HG02642 (cell line): ENCODE measurements at regions not wholly inside any gene's neighbourhood (a gene's known extent, or its start where the extent isn't known, plus 50 kb on each side); places are given as distances from the start of the nearest gene placed in this dataset.

Experiments
- ATAC-seq: cut with Tn5 transposase; IDR thresholded peaks from one replicate; pipeline ENCODE4 v1.9.1; 2021; ENCODE audit warnings: mild to moderate bottlenecking; ENCODE audit not compliant: unreplicated experiment, poor library complexity

DNA sequence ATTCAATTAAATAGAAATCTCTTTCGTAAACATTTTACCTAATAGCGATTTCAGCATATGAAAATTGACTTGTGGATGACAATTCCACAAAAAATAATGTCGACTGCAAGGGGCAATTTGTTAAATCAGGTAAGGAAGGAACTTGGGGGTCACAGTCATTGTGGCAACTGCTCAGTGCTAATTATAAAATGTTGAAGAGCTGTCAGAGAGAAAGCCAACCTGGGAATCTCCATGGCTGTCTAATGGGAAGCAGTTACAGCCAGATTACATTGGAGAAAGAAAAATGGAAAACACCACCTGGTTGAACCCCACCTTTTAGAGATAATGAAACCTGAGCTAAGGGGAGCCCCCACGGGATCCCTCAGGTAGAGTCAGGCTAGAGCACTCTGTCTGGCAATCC is 373.9 kb downstream of the FOXO1 start:
- no peak for ATAC-seq

DNA sequence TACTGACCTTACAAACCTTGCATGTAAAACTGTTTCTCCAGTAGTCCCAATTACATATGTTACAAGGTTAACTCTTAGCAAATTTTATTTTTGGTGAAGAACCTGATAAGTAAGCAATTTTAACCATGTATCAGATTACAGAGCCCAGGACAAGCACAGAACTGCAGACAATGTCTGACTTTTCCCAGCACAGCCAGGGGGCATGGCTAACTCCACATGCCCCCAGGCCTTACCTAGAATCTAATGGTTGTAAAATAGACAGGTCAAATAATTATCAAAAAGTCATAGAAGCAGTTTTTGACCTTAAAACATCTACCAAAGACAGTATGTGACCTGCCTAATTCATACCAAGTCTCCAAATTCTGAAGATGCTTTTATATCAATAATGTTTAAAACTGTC is 364.1 kb downstream of the FOXO1 start:
- ATAC-seq = no peak

DNA sequence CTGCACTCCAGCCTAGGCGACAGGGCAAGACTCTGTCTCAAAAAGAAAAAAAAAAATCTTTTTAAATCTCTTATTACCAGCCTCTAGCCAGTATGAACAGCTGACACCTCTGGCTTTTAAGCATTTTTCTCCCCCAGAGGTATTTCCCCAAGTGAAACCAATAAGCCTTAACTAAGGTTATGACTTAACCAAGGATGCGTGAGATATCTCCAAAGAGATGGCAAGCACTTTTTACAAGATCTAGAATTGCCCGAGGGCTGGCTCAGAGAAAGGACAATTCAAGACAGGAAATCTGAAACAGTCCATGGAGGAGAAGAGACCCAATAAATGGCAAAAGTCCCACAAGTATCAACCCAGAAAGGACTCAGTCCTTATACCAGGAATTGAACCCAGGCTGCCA is 362.1 kb downstream of the FOXO1 start:
- ATAC-seq = no peak

DNA sequence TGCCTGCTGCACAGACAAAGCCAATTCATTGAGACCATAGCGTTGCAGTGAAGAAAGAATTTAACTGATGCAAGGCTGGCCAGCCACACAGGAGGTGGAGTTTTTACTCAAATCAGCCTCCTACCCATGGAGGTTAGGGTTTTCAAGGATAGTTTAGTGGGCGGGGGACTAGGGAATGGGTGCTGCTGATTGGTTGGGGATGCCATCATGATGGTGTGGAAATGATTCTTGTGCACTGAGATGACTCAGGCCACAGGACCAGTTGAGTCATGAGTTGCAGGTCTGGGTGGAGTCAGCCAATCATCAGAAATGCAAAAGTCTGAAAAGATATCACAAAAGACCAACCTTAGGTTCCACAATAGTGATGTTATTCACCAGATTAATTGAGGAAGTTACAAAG is 359.6 kb downstream of the FOXO1 start:
- no peak for ATAC-seq

DNA sequence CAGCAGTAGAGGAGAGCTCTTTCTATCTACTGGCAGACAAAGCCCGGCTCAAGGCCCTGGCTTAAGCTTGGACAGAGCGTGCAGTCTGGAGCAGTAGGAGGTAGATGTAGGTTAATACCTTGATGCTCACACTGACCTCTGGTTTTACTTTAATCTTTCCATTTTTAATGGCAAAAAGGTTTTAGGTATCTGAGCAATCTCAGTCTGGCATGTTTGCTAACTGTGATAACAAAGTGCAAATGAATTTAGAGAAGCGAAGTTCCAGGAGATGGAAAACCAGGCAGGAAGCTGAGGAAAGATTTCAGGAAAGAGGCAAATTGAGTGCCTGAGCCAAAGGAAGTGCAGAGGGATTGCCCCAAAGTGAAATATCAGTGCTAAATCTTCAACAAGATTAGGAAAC is 356.6 kb downstream of the FOXO1 start:
- no peak for ATAC-seq

DNA sequence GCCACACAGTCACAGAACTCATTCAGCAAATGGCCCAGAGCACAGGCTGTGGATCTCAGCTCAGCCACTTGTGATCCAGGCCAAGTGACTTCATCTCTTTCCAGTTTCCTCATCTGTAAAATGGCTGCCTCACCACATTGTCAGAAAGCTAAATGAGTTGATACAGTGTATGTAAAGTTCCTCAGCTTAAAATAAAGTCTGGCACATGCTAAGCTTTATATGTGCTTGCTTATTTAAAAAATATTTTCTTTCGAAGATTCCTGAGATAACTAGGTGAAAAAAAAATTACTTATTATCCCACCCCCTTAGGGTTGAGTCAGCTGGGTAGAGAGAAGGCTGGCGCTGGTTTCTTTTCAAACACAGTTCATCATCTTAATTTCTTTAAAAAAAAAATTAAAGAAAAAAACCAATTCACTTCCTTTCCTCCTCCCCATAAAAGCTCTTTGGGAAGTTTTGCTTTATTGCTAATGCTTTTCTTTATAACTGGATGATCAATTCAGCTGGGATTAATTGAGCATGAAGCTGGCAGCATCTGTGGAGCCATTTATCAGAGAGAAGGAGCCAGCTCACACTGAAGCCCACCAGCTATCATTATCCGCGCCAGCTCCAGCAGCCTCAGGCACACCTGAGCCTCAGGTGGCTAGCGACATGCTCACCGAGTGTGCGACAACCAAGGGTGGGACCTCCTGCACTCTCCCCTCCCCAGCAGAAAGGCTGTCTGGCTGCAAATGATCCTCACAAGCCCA is 354.9 kb downstream of the FOXO1 start:
- no peak for ATAC-seq

DNA sequence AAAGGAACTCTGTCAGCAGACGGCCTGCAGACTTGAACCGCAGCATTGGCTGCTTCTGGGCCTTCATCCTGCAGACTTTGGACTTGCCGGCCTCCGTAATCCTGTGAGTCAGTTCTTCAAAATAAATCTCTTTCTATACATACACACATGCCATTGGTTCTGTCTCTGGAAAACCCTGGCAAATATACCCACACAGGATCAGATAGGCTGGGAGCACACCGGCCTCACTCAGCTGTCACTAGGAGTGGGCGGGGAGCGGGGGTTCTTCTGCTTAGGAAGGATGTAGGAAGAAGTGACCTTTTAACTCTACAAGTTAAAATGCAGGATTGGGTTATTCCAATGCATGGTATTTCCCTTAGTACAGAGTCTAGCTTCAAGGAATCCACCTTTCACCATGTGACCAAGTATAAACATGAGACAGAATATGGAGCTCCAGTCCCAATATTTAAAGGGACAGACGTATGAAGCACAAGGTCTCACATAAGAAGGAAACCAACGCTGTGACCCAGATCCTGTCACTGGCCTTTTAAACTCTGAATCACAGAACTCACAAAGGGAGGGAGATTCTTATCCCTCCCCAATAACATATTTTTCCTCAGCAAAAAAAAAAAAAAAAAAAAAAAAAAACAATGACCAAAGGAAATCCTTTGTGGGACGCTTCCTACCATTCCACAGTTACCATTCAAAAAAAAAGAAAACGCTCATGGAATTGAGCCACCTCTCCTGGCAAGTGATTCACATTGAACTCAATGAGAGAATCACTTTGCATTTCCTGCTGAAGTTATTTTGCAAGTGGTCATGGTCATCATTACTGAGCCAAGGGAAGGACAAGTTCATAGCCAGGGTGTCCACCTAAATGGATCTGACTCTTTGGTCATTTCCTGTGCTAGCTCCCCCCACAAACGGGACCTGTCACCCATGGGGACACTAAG is 352.9 kb downstream of the FOXO1 start:
- ATAC-seq = no peak

DNA sequence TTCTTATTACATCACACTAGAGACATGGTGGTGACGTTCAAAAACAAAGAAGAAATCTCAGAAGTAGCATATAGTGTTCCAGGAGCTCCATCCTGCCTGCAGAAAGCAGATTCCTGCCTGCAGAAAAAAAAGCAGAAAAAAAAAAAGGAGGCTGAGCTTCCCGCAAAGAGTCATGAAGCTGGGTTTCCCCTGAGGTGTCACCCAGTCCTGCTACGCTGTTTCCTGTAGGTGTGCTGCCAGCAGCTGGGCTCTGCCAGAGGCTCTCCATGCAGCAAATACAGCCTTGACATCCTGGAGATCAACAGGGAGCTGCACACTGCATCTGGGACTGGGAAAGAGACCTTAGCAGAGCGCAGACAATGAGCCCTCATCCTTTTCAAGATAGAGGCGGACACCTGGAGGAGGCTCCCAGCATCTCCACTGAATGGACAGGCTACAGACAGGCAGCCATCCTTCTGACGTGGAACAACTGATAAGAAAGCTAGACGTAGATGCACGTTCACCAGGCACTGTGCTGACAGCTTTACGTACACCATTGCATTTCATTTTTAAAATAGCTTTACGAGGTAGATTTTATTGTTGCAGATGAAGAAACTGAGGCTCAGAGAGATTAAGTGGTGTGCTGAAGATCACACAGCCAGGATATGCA is 350.9 kb downstream of the FOXO1 start:
- no peak for ATAC-seq

DNA sequence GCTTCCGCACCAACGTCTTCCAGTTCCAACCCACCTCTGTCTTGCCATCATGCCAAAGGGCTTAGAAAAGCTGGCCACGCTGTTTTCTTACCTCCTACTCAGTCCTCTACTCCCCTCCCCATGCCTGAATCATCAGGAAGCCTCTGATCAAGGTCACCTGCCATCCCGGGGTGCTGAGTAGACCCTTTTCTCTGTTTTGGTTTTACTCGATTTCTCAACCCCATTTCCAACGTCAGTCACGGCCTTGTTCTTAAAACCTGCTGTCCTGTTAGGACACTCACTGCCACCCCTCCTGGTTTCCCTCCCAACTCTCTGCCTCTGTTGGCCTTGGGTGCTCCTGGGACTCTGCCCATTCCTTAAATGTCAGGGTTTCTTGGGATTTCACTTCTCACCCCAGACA is 350.1 kb downstream of the FOXO1 start:
- ATAC-seq = no peak

DNA sequence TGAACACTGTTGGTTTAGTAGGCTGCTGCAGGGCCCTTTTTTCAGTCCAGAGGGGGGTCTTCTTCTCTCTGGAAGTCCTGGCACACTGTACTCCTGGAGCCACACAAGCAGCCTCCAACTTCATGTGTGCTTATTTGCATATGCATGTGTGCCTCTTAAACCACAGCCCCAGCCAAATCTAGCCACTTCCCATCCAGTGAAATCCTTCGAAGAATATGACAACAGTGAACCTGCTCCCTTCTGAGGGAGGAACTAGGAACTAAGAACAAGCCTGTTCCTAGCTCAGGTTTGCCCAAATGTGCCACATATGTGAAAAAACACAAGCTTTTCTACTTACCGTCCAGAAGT is 348.5 kb downstream of the FOXO1 start:
- no peak for ATAC-seq

DNA sequence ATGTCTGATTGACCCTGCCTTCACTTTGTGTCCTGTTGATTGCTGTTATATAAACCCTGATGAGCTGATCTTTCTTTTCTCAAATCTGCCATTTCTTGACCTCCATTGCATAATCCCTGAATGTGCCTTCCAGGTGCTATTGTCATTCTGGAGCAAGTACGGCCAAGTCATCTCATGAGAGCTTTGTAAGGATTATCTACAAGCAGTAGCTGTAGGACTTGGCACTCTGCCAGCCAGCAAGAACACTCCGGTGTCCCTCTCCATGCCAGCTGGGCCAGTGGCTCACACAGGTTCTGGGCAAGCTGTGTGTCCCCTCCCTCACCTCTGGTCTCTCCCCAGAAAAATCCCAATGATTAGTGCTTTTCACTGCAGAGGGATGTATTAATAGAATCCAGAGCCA is 348.1 kb downstream of the FOXO1 start:
- no peak for ATAC-seq

DNA sequence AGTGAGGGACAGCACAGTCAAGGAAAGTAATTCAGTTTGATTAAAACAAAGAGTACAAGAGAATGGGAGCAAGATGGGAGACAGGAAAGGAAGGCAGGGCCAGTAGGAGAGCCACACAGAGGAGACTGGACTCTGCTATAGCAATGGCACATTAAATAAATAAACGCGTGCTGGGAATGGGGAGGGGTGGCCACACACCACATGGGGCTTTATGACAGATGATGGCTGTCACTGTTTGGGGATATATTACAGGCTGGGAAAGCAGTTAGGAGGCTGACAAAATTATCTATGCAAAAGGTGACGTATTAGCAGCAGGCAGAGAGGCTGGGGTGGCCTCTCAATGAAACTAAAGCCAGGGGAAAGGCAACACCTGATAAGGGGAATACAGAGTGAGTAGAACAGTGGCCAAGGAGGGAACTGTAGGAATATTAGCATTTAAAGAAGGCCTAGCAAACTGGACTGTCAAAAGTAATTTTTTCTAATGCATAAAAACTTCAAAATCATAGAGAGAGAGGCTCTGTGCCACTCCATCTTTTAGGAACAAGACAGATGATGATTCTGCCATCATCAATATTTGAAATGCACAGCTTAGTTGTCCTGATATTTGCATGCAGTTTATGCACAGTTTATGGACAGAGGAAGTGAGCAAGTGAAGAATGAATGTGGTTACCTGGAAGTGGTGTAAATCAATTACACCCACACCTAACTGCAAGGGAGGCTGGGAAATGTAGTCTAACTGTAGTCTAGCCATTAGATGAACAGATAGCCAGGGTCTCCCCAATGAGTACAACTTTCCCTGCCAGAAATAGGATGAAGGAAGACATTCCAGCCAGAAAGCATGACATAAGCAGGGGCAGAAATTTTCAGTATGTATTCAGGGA is 346.5 kb downstream of the FOXO1 start:
- ATAC-seq = no peak

DNA sequence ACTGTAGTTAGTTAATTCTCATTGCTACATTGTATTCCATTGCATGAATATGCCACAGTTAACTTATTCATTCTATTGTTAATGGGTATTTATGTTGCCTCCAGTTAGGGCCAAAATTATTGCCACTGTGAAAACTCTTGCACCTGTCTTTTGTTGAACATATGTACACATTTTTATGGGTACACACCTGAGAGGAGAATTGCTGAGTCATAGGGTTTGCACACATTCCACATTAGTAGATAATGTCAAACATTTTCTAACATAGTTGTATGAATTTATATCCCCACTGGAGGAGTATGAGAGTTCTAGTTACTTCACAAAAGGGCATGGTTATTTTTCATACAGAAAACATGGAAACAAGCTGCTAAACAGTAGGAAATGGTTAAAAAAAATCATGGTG is 338.4 kb downstream of the FOXO1 start:
- ATAC-seq = no peak

DNA sequence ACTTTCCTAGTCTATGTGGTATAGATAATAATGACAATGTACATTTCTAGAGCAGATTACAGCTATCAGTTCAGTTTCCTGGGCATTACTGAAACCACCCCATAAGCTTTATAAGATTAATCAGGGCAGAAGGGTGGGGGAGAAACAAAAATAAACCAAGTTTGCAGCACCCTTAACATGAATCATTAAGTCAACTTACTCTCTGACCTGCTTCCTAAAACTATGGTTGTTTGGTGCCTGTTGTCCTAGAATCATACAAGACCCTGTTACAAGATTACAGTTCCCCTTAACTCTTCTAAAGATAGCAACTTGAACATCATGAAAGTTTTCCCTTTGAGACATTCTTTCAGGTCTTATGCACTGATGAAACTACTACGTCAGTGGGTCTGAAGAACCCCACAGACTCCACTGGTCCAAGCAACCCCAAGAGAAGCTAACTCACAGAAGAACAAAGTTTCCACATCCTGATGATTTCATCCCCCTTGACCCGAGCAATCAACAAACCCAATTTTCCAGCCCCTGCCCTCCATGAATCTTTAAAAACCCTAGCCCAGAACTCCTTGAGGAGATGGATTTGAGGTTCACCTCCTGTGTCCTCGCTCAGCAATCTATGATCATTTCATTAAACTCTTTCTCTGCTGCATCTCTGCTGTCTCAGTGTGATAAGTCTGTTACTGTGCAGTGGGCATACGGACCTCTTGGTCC is 336.5 kb downstream of the FOXO1 start:
- no peak for ATAC-seq

DNA sequence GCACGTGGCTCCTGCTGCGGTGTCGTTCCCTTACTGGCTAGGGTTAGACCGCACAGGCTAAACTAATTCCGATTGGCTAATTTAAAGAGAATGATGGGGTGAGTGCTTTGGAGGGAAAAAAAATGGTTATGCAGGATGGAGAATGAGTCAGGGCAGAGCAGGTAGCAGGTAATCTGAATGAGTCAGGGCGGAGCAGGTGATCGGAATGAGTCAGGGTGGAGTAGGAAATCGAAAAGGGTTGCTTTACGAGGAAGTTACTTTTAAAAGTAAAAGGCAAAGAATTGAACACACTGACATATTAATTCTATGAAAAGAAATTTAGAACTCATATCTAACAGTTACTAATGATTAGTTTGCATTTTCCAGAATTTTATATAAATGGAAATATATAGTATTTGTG is 335.5 kb downstream of the FOXO1 start:
- ATAC-seq = no peak

DNA sequence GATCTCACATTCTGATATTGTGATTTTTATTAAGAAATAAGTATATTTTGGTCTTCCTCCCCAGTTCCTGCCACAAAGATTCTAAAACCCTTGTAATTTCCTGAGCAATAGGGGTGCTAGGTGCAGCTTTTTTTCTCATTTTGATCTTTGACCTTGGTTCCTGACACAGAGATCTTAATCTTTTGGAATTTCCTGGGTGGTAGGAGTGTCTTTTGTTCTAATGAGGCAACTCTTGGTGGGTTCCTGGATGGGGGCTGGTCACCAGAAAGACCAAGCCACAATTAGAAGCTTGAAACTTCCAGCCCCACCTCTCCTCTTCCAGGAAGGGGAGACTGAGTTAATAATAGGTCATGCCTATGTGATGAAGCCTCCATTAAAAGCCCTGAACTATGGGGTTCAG is 334.6 kb downstream of the FOXO1 start:
- no peak for ATAC-seq

DNA sequence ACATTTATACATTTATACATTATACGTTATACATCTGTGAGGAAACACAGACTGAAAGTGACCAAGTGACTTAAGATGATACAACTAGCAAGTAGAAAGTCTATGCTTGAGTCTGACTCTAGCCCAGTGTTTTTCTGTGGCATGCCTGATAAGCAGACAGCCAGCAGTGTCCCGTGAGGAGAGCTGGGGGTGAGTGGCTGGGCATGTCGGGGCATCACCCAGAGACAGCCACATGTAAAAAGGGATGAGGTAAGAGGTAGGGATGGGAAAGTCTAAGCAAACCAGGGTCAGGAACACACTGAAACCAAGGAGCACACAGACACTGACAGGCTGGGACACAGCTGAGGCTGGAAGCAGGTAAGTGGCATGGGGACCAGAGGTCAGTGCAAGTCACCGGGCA is 333.2 kb downstream of the FOXO1 start:
- no peak for ATAC-seq

DNA sequence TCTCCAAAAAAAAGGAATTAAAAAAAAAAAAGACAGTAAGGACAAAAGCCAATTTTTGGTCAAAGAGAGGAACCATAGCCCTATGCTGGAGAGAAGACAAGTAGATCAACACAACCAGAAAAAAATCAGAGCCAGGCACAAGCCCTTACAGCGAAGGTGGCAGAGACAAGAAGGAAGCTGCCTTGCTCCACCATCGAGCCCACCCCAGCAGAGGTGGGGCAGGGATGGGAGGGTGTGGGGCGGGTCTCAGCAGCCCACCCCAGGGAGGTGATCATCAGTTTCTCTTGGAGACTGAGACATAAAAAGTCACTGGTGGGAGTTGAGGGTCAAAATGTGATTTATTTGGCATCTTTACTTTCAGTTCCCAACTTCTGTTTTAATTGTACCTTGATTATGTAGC is 332.4 kb downstream of the FOXO1 start:
- ATAC-seq = no peak

DNA sequence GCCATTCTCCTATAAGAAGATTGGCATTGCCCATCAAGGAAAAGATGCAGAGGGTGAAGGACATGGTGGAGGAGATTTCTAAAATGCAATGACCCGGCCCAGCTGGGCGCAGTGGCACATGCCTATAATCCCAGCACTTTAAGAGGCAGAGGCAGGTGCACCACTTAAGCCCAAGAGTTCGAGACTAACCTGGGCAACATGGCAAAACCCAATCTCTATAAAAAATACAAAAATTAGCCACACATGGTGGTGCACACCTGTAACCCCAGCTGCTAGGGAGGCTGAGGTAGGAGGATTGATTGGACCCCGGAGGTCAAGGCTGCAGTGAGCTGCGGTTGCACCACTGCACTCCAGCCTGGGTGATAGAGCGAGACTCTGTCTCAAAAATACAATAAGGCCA is 331.8 kb downstream of the FOXO1 start:
- no peak for ATAC-seq
